ENCODE measurements at regions not wholly inside any gene's neighbourhood (a gene's known extent, or its start where the extent isn't known, plus 50 kb on each side); places are given as distances from the start of the nearest gene placed in this dataset.

- TF ChIP-seq CTCF (IDR thresholded peaks at IDR 0.05; ENCODE audit: low read depth, low read length, poor library complexity, severe bottlenecking) (no peak), EZH2phosphoT487 (IDR thresholded peaks at IDR 0.05; ENCODE audit: borderline replicate concordance, low read length) (no peak)
These were observed 135.8 kb upstream of the FRG1 start for GRCh38 chr4:189804894-189805293.

Measured in DOHH2 (cell line).